HEK293 (cell line): ENCODE measurements at regions not wholly inside any gene's neighbourhood (a gene's known extent, or its start where the extent isn't known, plus 50 kb on each side); places are given as distances from the start of the nearest gene placed in this dataset.

Experiments used
- CTCF ChIA-PET: fragments of 350-600 bp; formaldehyde crosslinking; extraction: SDS; loops from one replicate; lab custom pipeline; 2021; ENCODE audit warnings: antibody characterized with exemption; lab: Yijun Ruan, JAX
- POLR2A ChIA-PET: fragments of 300-600 bp; formaldehyde crosslinking; extraction: SDS; loops from one replicate; lab custom pipeline; 2020; ENCODE audit warnings: antibody characterized with exemption, inconsistent platforms; lab: Yijun Ruan, JAX
- H3K27ac ChIP-seq: fragments of 200-500 bp; sonication (Bioruptor generic); 2 replicates; pipeline ENCODE4 v1.5.1; 2014; ENCODE audit warnings: low read depth, low read length, control low read depth, inconsistent platforms; ENCODE audit errors: extremely low read depth
- H3K36me3 ChIP-seq, 2 experiments: fragments of 200-500 bp in 1 of 2; sonication (Bioruptor generic) in 1 of 2; 1 replicate in 1 of 2; 2 replicates in 1 of 2; pipeline ENCODE4 v1.5.1; 2014 to 2017; ENCODE audit warnings: inconsistent platforms in 2 of 2, low read length in 2 of 2; ENCODE audit not compliant: control insufficient read depth in 2 of 2, insufficient read depth in 1 of 2
- H3K4me1 ChIP-seq: fragments of 200-500 bp; sonication (Bioruptor generic); 2 replicates; pipeline ENCODE4 v1.5.1; 2014; ENCODE audit warnings: mild to moderate bottlenecking, low read length, inconsistent platforms; ENCODE audit not compliant: control insufficient read depth, insufficient read depth
- H3K4me3 ChIP-seq: 2 replicates; pipeline ENCODE4 v1.5.1; 2011; ENCODE audit warnings: low read depth, mild to moderate bottlenecking, control low read depth, low read length, moderate library complexity
- H3K9me3 ChIP-seq: fragments of 200-500 bp; sonication (Bioruptor generic); 2 replicates; pipeline ENCODE4 v1.5.1; 2014; ENCODE audit warnings: low read depth, low read length, inconsistent platforms; ENCODE audit not compliant: control insufficient read depth, insufficient read depth
- ATF2 ChIP-seq: fragments of 450-650 bp; formaldehyde crosslinking; IDR thresholded peaks from 2 replicates; pipeline ENCODE4 v1.5.1; 2016; ENCODE audit warnings: missing biosample characterization, missing genetic modification characterization, low read depth
- ELK4 ChIP-seq: IDR thresholded peaks from 2 replicates; pipeline ENCODE4 v1.6.1; 2011; ENCODE audit warnings: mild to moderate bottlenecking, low read depth, low read length, borderline replicate concordance
- FEZF1 ChIP-seq: fragments of 450-650 bp; formaldehyde crosslinking; IDR thresholded peaks from 2 replicates; pipeline ENCODE4 v1.5.1; 2016; ENCODE audit warnings: missing biosample characterization, missing genetic modification characterization
- INSM2 ChIP-seq: fragments of 450-650 bp; formaldehyde crosslinking; IDR thresholded peaks from 2 replicates; pipeline ENCODE4 v1.5.1; 2016; ENCODE audit warnings: missing biosample characterization, missing genetic modification characterization
- KLF17 ChIP-seq: fragments of 450-650 bp; formaldehyde crosslinking; IDR thresholded peaks from 2 replicates; pipeline ENCODE4 v1.5.1; 2016; ENCODE audit warnings: missing biosample characterization, missing genetic modification characterization
- PRDM4 ChIP-seq: fragments of 450-650 bp; formaldehyde crosslinking; IDR thresholded peaks from 2 replicates; pipeline ENCODE4 v1.5.1; 2017; ENCODE audit warnings: missing biosample characterization, missing genetic modification characterization
- REPIN1 ChIP-seq: fragments of 450-650 bp; formaldehyde crosslinking; IDR thresholded peaks from 2 replicates; pipeline ENCODE4 v1.5.1; 2017; ENCODE audit warnings: missing biosample characterization, missing genetic modification characterization, low read depth
- SETDB1 ChIP-seq: IDR thresholded peaks from one replicate; pipeline ENCODE4 v1.6.1; 2017; ENCODE audit warnings: mild to moderate bottlenecking, low read length, moderate library complexity, mixed read lengths; ENCODE audit not compliant: insufficient read length
- WT1 ChIP-seq: fragments of 450-650 bp; formaldehyde crosslinking; IDR thresholded peaks from 2 replicates; pipeline ENCODE4 v1.5.1; 2016; ENCODE audit warnings: missing biosample characterization, missing genetic modification characterization
- YY2 ChIP-seq: fragments of 450-650 bp; formaldehyde crosslinking; IDR thresholded peaks from 2 replicates; pipeline ENCODE4 v1.5.1; 2016; ENCODE audit warnings: missing biosample characterization, missing genetic modification characterization
- ZBTB20 ChIP-seq: fragments of 450-650 bp; formaldehyde crosslinking; IDR thresholded peaks from 2 replicates; pipeline ENCODE4 v1.5.1; 2016; ENCODE audit warnings: missing biosample characterization, missing genetic modification characterization
- ZBTB8A ChIP-seq: fragments of 450-650 bp; formaldehyde crosslinking; IDR thresholded peaks from 2 replicates; pipeline ENCODE4 v1.5.1; 2016; ENCODE audit warnings: missing biosample characterization, missing genetic modification characterization
- ZFP69B ChIP-seq: fragments of 450-650 bp; formaldehyde crosslinking; IDR thresholded peaks from 2 replicates; pipeline ENCODE4 v1.5.1; 2016; ENCODE audit warnings: missing biosample characterization, missing genetic modification characterization
- ZNF174 ChIP-seq: fragments of 450-650 bp; formaldehyde crosslinking; IDR thresholded peaks from 2 replicates; pipeline ENCODE4 v1.5.0; 2017; ENCODE audit warnings: missing biosample characterization, mild to moderate bottlenecking, missing genetic modification characterization
- ZNF211 ChIP-seq: fragments of 450-650 bp; formaldehyde crosslinking; IDR thresholded peaks from 2 replicates; pipeline ENCODE4 v1.5.1; 2016; ENCODE audit warnings: low read depth, missing biosample characterization, missing genetic modification characterization
- ZNF23 ChIP-seq: fragments of 450-650 bp; formaldehyde crosslinking; IDR thresholded peaks from 2 replicates; pipeline ENCODE4 v1.5.1; 2016; ENCODE audit warnings: missing biosample characterization, missing genetic modification characterization, borderline replicate concordance
- ZNF239 ChIP-seq: fragments of 450-650 bp; formaldehyde crosslinking; IDR thresholded peaks from 2 replicates; pipeline ENCODE4 v1.5.1; 2016; ENCODE audit warnings: missing biosample characterization, missing genetic modification characterization
- ZNF354C ChIP-seq: fragments of 450-650 bp; formaldehyde crosslinking; IDR thresholded peaks from 2 replicates; pipeline ENCODE4 v1.5.1; 2016; ENCODE audit warnings: missing biosample characterization, missing genetic modification characterization, low read depth, borderline replicate concordance
- ZNF48 ChIP-seq: fragments of 450-650 bp; formaldehyde crosslinking; IDR thresholded peaks from 2 replicates; pipeline ENCODE4 v1.5.1; 2016; ENCODE audit warnings: missing biosample characterization, missing genetic modification characterization
- ZNF624 ChIP-seq: fragments of 450-650 bp; formaldehyde crosslinking; IDR thresholded peaks from 2 replicates; pipeline ENCODE4 v1.5.1; 2017; ENCODE audit warnings: missing biosample characterization, missing genetic modification characterization
- ZNF645 ChIP-seq: fragments of 450-650 bp; formaldehyde crosslinking; IDR thresholded peaks from 2 replicates; pipeline ENCODE4; 2016; ENCODE audit warnings: missing biosample characterization, missing genetic modification characterization
- ZSCAN23 ChIP-seq: fragments of 450-650 bp; formaldehyde crosslinking; IDR thresholded peaks from 2 replicates; pipeline ENCODE4 v1.5.1; 2016; ENCODE audit warnings: missing biosample characterization, missing genetic modification characterization

GRCh38 chr5:58207076-58207475, 252.8 kb downstream of the PLK2 start (continued):
- TF ChIP-seq PRDM4 (tag by site-specific recombination) = no peak
- TF ChIP-seq ZNF211 = no peak
- TF ChIP-seq KLF17 (tag by site-specific recombination) = no peak
- TF ChIP-seq ZNF354C = no peak
- TF ChIP-seq WT1 (tag by site-specific recombination) = no peak
- TF ChIP-seq ZBTB20 (tag by site-specific recombination) = no peak
- no peak for TF ChIP-seq ZNF624 (tag by site-specific recombination)
- no peak for TF ChIP-seq ZNF645 (tag by site-specific recombination)
- TF ChIP-seq ZSCAN23 = no peak
- no peak for TF ChIP-seq ZFP69B
- no peak for TF ChIP-seq YY2 (tag by site-specific recombination)

GRCh38 chr5:58204966-58205365, 254.9 kb downstream of the PLK2 start:
- Histone ChIP-seq H3K9me3 (no peaks in the 10 kb centered on the region), H3K4me1 (peaks cover 3% of the 10 kb centered on the region), H3K4me3 (no peak overlapping the region), H3K27ac (no peak overlapping the region), H3K36me3 (no peaks in the 10 kb centered on the region)
- POLR2A ChIA-PET = no interaction called here
- TF ChIP-seq ELK4 (no peak), ZBTB8A (no peak), INSM2 (tag by site-specific recombination) (no peak), ATF2 (no peak), ZNF48 (tag by site-specific recombination) (no peak), SETDB1 (no peak), REPIN1 (tag by site-specific recombination) (no peak), ZNF239 (tag by site-specific recombination) (no peak), FEZF1 (tag by site-specific recombination) (no peak), ZNF174 (no peak), ZNF23 (no peak)
- TF ChIP-seq, all 188 proteins: peak for 0
- CTCF ChIA-PET = no interaction called here
